T-cell (primary cell): ENCODE measurements at regions not wholly inside any gene's neighbourhood (a gene's known extent, or its start where the extent isn't known, plus 50 kb on each side); places are given as distances from the start of the nearest gene placed in this dataset.

ENCODE experiments used
- ATAC-seq, 4 experiments: fragments of 200-7000 bp in 3 of 4; fragments of 150-1000 bp in 1 of 4; cut with Tn5 transposase; replicated peaks in 1 of 4; 1 replicate in 3 of 4; 2 replicates in 1 of 4; pipeline ENCODE4 v1.10.0; 2021; ENCODE audit warnings: moderate library complexity in 3 of 4, mild to moderate bottlenecking in 2 of 4, moderate number of reproducible peaks in 1 of 4
- CTCF ChIA-PET, 2 donors: fragments of 300-600 bp; sonication (Branson Sonifier 250); formaldehyde crosslinking; loops; one replicate each; lab custom pipeline; 2022; ENCODE audit warnings: antibody characterized with exemption in 2 of 2; lab: Charles Lee
- POLR2A ChIA-PET, 2 donors: fragments of 300-600 bp; sonication (Branson Sonifier 250); formaldehyde crosslinking; loops; one replicate each; lab custom pipeline; 2022; ENCODE audit warnings: antibody characterized with exemption in 2 of 2; lab: Charles Lee
- DNase-seq, 35 experiments: peaks; one replicate each; pipeline versions ENCODE4 v3.0.0 to v3.0.0-alpha.2; 2013 to 2023
- H3K27ac ChIP-seq: one replicate; pipeline ENCODE4 v1.5.1; 2013; ENCODE audit warnings: low read length
- H3K27me3 ChIP-seq, 2 experiments: replicated peaks in 1 of 2; 1 replicate in 1 of 2; 2 replicates in 1 of 2; pipeline versions ENCODE4 v1.6.1 to v1.7.0; 2013; ENCODE audit warnings: low read length in 1 of 2, mixed read lengths in 1 of 2; ENCODE audit not compliant: control insufficient read depth in 2 of 2, insufficient read depth in 2 of 2; ENCODE audit errors: extremely low read depth in 1 of 2
- H3K36me3 ChIP-seq, 2 donors: 1 replicate in 1 of 2; 2 replicates in 1 of 2; pipeline versions ENCODE4 v1.6.1 to v1.7.0; 2013; ENCODE audit warnings: low read length in 1 of 2; ENCODE audit not compliant: control insufficient read depth in 2 of 2, insufficient read depth in 1 of 2; ENCODE audit errors: extremely low read depth in 1 of 2
- H3K4me1 ChIP-seq, 2 experiments: 1 replicate in 1 of 2; 2 replicates in 1 of 2; pipeline versions ENCODE4 v1.6.1 to v1.7.0; 2013; ENCODE audit warnings: low read length in 2 of 2, mixed read lengths in 1 of 2; ENCODE audit not compliant: insufficient read depth in 2 of 2, control insufficient read depth in 1 of 2; ENCODE audit errors: extremely low read depth in 1 of 2
- H3K4me3 ChIP-seq, 2 donors: 1 replicate in 1 of 2; 2 replicates in 1 of 2; pipeline versions ENCODE4 v1.5.1 to v1.7.0; 2013; ENCODE audit warnings: mild to moderate bottlenecking in 2 of 2, low read length in 1 of 2, moderate library complexity in 1 of 2; ENCODE audit not compliant: control insufficient read depth in 1 of 2; ENCODE audit errors: extremely low read depth in 1 of 2
- H3K9me3 ChIP-seq: 2 replicates; pipeline ENCODE4 v1.7.0; 2013
- H3K27ac Mint-ChIP-seq, 2 donors: one replicate each; pipeline ENCODE4 v1.8.0; 2020 to 2021; ENCODE audit warnings: mild to moderate bottlenecking in 2 of 2, mixed read lengths in 2 of 2
- H3K27me3 Mint-ChIP-seq, 2 donors: one replicate each; pipeline ENCODE4 v1.8.0; 2021 to 2022; ENCODE audit warnings: mixed read lengths in 2 of 2
- H3K36me3 Mint-ChIP-seq: one replicate; pipeline ENCODE4 v1.8.0; 2021; ENCODE audit warnings: mixed read lengths
- H3K4me1 Mint-ChIP-seq, 3 donors: one replicate each; pipeline ENCODE4 v1.8.0; 2020 to 2022; ENCODE audit warnings: mixed read lengths in 3 of 3, mild to moderate bottlenecking in 1 of 3
- H3K4me3 Mint-ChIP-seq, 3 donors: one replicate each; pipeline ENCODE4 v1.8.0; 2020 to 2022; ENCODE audit warnings: mild to moderate bottlenecking in 3 of 3, mixed read lengths in 3 of 3, moderate library complexity in 3 of 3
- H3K9me3 Mint-ChIP-seq, 3 donors: one replicate each; pipeline ENCODE4 v1.8.0; 2020 to 2022; ENCODE audit warnings: mixed read lengths in 3 of 3
- WGBS: methylation state at CpG from one replicate; pipeline ENCODE4 v1.1.5; 2013; ENCODE audit warnings: missing lambda C conversion rate; ENCODE audit not compliant: insufficient coverage; 5-methylcytosine and 5-hydroxymethylcytosine counted together

DNA sequence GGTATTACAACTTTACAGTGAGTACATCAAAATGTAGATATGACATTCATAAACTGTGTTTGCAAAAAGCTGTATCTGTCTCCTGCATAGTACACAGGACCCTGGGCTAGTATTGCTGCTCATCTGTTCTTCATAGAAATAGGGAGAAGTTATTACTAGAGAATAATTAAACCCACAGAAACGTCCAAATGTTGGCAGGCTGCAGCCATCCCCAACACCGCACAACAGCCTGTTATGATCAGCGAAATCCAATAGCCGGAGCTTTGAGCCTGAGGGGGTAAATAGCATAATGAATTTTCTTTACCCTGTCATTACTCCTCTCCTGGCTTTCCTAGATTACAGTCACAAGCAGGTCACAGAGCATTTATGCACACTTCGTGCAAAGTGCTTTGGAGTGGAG is 178.0 kb downstream of the DACT1 start:
- H3K9me3 Mint-ChIP-seq, result no peaks in the 10 kb centered on the region
- H3K27me3 ChIP-seq, result peaks cover 0 to 3% of the 10 kb centered on the region in 2 experiments
- no CpG with 5 or more reads among the region's 5 CpGs for WGBS
- H3K27ac Mint-ChIP-seq, result no peak overlapping the region
- H3K4me1 ChIP-seq, result no peaks in the 10 kb centered on the region
- no peaks in the 10 kb centered on the region for H3K4me1 Mint-ChIP-seq
- ChIA-PET CTCF (no interaction called here), POLR2A (no interaction called here)
- H3K4me3 ChIP-seq, result no peak overlapping the region
- ATAC-seq, result no peak
- H3K9me3 ChIP-seq, result no peaks in the 10 kb centered on the region
- no peaks in the 10 kb centered on the region for H3K36me3 ChIP-seq
- H3K4me3 Mint-ChIP-seq, result no peak overlapping the region
- peaks cover 0 to 3% of the 10 kb centered on the region in 2 donors for H3K27me3 Mint-ChIP-seq
- H3K36me3 Mint-ChIP-seq, result no peaks in the 10 kb centered on the region
- no peak overlapping the region for H3K27ac ChIP-seq
- DNase-seq, result no peak

DNA sequence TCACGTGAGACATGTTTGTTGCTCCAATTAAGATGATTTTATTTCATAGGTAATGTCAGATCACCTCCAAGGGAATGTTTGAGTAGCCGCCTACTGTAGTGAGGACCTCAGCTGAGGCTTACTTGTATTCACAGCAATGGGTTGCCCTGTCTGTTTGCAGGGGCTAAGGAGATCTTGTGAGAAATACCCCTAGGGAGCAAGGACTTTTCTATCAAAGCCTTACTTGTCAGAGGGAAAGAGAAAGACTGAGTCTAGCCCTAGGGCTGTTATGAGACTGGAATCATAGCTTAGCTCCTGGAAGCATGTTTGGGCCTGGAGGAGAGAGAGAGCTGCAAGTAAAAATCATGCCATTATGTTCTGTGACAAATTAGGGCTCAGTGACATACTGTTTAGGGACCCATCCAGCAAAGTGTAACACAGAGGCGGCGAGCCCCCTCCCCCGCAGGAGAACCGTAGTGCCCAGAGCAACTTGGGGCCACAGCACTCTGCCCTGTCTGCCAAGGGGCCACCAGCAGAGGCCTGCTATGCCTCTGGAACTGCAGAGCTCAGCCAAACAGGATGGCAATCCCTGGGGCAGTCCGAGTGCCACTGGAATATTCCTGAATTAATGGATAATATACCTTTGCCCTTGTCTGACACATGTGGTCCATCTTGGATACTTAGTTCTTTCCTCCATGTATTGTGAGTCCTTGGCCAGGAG is 178.8 kb downstream of the DACT1 start:
- CTCF ChIA-PET, result interaction anchor here in 1 of 2 donors (0.7 kb wide), 1 partner anchor 435 kb away, joined by 3 read pairs; no protein-coding TSS in a partner anchor
- 91% methylated on average over 5 of the region's 7 CpGs for WGBS

DNA sequence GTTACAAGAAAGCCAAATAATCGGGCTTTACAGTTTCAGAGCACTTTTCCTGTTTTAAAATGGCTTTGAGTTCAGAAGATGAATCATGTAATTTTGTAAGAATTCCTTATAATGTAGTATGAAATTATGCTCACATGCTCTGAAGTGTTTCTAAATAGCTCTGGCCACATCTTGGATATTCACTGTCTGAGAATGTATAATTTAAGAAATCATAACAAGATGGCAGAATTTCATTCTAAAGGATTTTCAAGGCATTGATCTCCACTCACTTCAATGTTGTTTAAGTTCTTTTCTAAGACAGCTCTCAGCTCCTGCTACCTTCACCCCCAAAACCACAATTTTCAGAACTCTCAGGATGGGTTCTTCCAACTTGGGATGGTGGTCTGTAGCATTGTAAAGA is 180.1 kb downstream of the DACT1 start:
- Mint-ChIP-seq H3K27ac (no peak overlapping the region), H3K27me3 (peaks cover 0 to 3% of the 10 kb centered on the region in 2 donors)
- POLR2A ChIA-PET, result interaction anchor here in 1 of 2 donors (0.6 kb wide), 1 partner anchor 9 kb away, joined by 3 read pairs; no protein-coding TSS in a partner anchor

More for the DNA sequence above, 178.8 kb downstream of the DACT1 start:
- no peaks in the 10 kb centered on the region for H3K36me3 ChIP-seq
- H3K4me3 Mint-ChIP-seq, result no peak overlapping the region
- peaks cover 0 to 3% of the 10 kb centered on the region in 2 experiments for H3K27me3 ChIP-seq
- ATAC-seq, result no peak
- H3K9me3 ChIP-seq, result no peaks in the 10 kb centered on the region
- no peak overlapping the region for H3K4me3 ChIP-seq
- no peaks in the 10 kb centered on the region for H3K9me3 Mint-ChIP-seq
- H3K4me1 ChIP-seq, result no peaks in the 10 kb centered on the region
- H3K27ac Mint-ChIP-seq, result no peak overlapping the region
- H3K27ac ChIP-seq, result no peak overlapping the region
- DNase-seq, result no peak
- H3K36me3 Mint-ChIP-seq, result no peaks in the 10 kb centered on the region
- H3K27me3 Mint-ChIP-seq, result peaks cover 0 to 3% of the 10 kb centered on the region in 2 donors
- no peaks in the 10 kb centered on the region for H3K4me1 Mint-ChIP-seq
- POLR2A ChIA-PET, result interaction anchor here in 1 of 2 donors (0.6 kb wide), 1 partner anchor 84 kb away, joined by 3 read pairs; no protein-coding TSS in a partner anchor

DNA sequence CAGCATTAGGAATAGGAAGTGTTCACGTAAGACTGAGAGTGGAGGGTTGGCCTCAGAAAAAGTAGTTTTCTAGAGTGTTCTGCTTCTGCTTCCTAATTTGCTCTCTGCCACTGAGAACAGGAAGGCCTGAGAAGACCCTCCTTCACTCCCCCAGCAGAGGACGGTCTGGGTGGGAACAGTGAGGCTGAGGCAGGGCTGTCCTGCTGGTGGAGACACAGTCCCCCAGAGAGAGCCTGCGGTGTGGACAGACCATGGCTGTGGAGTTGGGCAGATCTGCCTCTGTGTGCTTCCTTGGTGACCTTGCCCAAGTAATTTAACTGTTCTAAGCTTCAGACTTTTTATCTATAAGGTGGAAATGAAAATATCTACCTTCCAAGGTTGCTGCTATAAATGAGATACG is 182.3 kb downstream of the DACT1 start:
- Mint-ChIP-seq H3K4me3 (no peak overlapping the region), H3K27ac (no peak overlapping the region), H3K36me3 (no peaks in the 10 kb centered on the region), H3K27me3 (peaks cover 0 to 3% of the 10 kb centered on the region in 2 donors), H3K4me1 (no peaks in the 10 kb centered on the region), H3K9me3 (no peaks in the 10 kb centered on the region)
- no peaks in the 10 kb centered on the region for H3K4me1 ChIP-seq
- H3K9me3 ChIP-seq, result no peaks in the 10 kb centered on the region
- no peak for ATAC-seq
- DNase-seq, result no peak
- H3K27me3 ChIP-seq, result peaks cover 0 to 3% of the 10 kb centered on the region in 2 experiments
- no peak overlapping the region for H3K27ac ChIP-seq
- H3K36me3 ChIP-seq, result no peaks in the 10 kb centered on the region
- no peak overlapping the region for H3K4me3 ChIP-seq
- ChIA-PET CTCF (no interaction called here), POLR2A (no interaction called here)
- 83% methylated on average over 1 of the region's 4 CpGs for WGBS

More for the DNA sequence above, 180.1 kb downstream of the DACT1 start:
- DNase-seq (no peak), ATAC-seq (no peak)
- WGBS, result no CpG with 5 or more reads among the region's 1 CpG
- Mint-ChIP-seq H3K9me3 (no peaks in the 10 kb centered on the region), H3K4me3 (no peak overlapping the region), H3K4me1 (no peaks in the 10 kb centered on the region), H3K36me3 (no peaks in the 10 kb centered on the region)
- H3K36me3 ChIP-seq, result no peaks in the 10 kb centered on the region
- CTCF ChIA-PET, result no interaction called here
- H3K27ac ChIP-seq, result no peak overlapping the region
- no peaks in the 10 kb centered on the region for H3K9me3 ChIP-seq
- H3K4me3 ChIP-seq, result no peak overlapping the region
- peaks cover 0 to 3% of the 10 kb centered on the region in 2 experiments for H3K27me3 ChIP-seq
- no peaks in the 10 kb centered on the region for H3K4me1 ChIP-seq

DNA sequence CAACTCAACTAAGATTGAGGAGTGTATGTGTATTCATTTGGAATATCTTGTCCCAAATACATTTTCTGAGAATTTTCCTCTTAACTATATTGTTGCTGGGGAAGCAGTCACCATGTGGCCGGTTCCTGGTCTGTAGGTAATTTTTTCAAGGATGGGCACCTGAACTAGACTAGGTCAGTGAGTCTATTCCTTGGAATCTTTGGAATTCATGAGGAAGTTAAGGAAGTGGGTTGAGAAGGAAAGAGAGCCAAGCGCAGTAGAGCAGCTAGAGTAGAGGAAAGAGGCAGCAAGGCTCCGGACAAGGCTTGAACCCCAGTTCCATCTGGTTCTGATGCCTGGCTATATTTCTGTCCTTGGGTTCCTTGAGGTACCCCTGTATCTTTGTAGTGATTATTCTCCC is 183.7 kb downstream of the DACT1 start:
- Histone ChIP-seq H3K27ac (no peak overlapping the region), H3K27me3 (peaks cover 0 to 3% of the 10 kb centered on the region in 2 experiments), H3K36me3 (no peaks in the 10 kb centered on the region), H3K4me1 (no peaks in the 10 kb centered on the region), H3K4me3 (no peak overlapping the region), H3K9me3 (no peaks in the 10 kb centered on the region)
- Mint-ChIP-seq H3K27me3 (peaks cover 0 to 3% of the 10 kb centered on the region in 2 donors), H3K9me3 (peaks cover 0 to 3% (median 0%) of the 10 kb centered on the region in 3 donors), H3K4me3 (no peak overlapping the region), H3K36me3 (no peaks in the 10 kb centered on the region), H3K27ac (no peak overlapping the region), H3K4me1 (no peaks in the 10 kb centered on the region)
- no peak for DNase-seq
- POLR2A ChIA-PET, result no interaction called here
- WGBS, result no CpG with 5 or more reads among the region's 3 CpGs
- no peak for ATAC-seq
- CTCF ChIA-PET, result no interaction called here

DNA sequence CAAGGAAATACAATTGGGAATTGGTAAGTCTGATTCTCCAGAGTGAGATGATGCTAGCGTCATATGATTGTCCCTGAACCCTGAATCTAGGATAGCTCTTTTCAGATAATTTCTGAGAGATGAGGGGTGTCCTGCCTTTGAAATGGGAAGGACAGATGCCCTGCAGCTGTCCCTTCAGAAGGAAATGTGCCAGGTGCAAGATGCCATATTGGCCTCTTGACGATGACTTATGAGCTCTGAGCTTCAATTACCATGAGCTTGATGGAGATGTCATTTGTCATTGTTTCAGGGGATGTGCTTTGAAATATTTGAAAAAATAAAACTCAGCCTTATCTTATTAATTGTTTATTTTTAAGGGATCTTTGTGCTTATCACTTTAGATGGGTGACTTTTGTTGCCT is 185.1 kb downstream of the DACT1 start:
- no peak overlapping the region for H3K27ac Mint-ChIP-seq
- DNase-seq (no peak), ATAC-seq (no peak)
- peaks cover 0 to 3% of the 10 kb centered on the region in 2 experiments for H3K27me3 ChIP-seq
- peaks cover 0 to 3% (median 3%) of the 10 kb centered on the region in 3 donors for H3K9me3 Mint-ChIP-seq
- no peak overlapping the region for H3K27ac ChIP-seq
- H3K36me3 ChIP-seq, result no peaks in the 10 kb centered on the region
- H3K36me3 Mint-ChIP-seq, result no peaks in the 10 kb centered on the region
- CTCF ChIA-PET, result interaction anchor here in 1 of 2 donors (0.6 kb wide), 1 partner anchor 41 kb away, joined by 3 read pairs; no protein-coding TSS in a partner anchor
- WGBS, result 91% methylated on average over 1 of the region's 2 CpGs
- no peaks in the 10 kb centered on the region for H3K4me1 Mint-ChIP-seq
- no peaks in the 10 kb centered on the region for H3K9me3 ChIP-seq
- no peaks in the 10 kb centered on the region for H3K4me1 ChIP-seq
- H3K4me3 Mint-ChIP-seq, result no peak overlapping the region
- POLR2A ChIA-PET, result interaction anchor here in 1 of 2 donors (0.6 kb wide), 1 partner anchor 10 kb away, joined by 3 read pairs; no protein-coding TSS in a partner anchor
- H3K27me3 Mint-ChIP-seq, result peaks cover 0 to 3% of the 10 kb centered on the region in 2 donors
- no peak overlapping the region for H3K4me3 ChIP-seq
